ENCODE measurements at regions not wholly inside any gene's neighbourhood (a gene's known extent, or its start where the extent isn't known, plus 50 kb on each side); places are given as distances from the start of the nearest gene placed in this dataset.
A peak's percentile ranks its signal among the peaks of the same experiment; 100 is the strongest.

GRCh38 chr2:21330786-21331391 is 207.1 kb downstream of the TDRD15 start:
- no peak for TF ChIP-seq CTCF (IDR thresholded peaks at IDR 0.05 in 4 of 5, conservative IDR thresholded peaks at IDR 0.05 in 1 of 5)
- TF ChIP-seq POLR2A (IDR thresholded peaks at IDR 0.05), result no peak
- H3K4me1 ChIP-seq, result no peaks in the 10 kb centered on the region
- no peaks in the 10 kb centered on the region for H3K9me3 ChIP-seq
- ATAC-seq (peak in 1 of 2 donors; percentile 55), DNase-seq (no peak)
- no peak overlapping the region for H3K4me3 ChIP-seq
- no peaks in the 10 kb centered on the region for H3K27me3 ChIP-seq
- no peak overlapping the region for H3K27ac ChIP-seq
- in situ Hi-C loops (cut with MboI; ENCODE audit: low sequenced_read_pairs in 4 of 4) (no loop called here), intact Hi-C loops (cut with DNase I; ENCODE audit: low total_unique reads) (no loop called here)
- H3K36me3 ChIP-seq, result no peaks in the 10 kb centered on the region

GRCh38 chr2:21331625-21332370 is 208.0 kb downstream of the TDRD15 start:
- Histone ChIP-seq H3K36me3 (no peaks in the 10 kb centered on the region), H3K9me3 (no peaks in the 10 kb centered on the region), H3K27me3 (no peaks in the 10 kb centered on the region), H3K4me1 (no peaks in the 10 kb centered on the region), H3K4me3 (no peak overlapping the region), H3K27ac (no peak overlapping the region)
- intact Hi-C loops (cut with DNase I; ENCODE audit: low total_unique reads), result no loop called here
- TF ChIP-seq CTCF (IDR thresholded peaks at IDR 0.05 in 4 of 5, conservative IDR thresholded peaks at IDR 0.05 in 1 of 5) (no peak), POLR2A (IDR thresholded peaks at IDR 0.05) (no peak)
- DNase-seq (no peak), ATAC-seq (no peak)
- in situ Hi-C loops (cut with MboI; ENCODE audit: low sequenced_read_pairs in 4 of 4), result no loop called here

- ATAC-seq, result no peak
- in situ Hi-C loops (cut with MboI; ENCODE audit: low sequenced_read_pairs in 4 of 4), result no loop called here
- no peak for DNase-seq
Measured at GRCh38 chr2:21332993-21333625, 209.3 kb downstream of the TDRD15 start.

GRCh38 chr2:21333684-21334083 is 209.9 kb downstream of the TDRD15 start:
- TF ChIP-seq POLR2A (IDR thresholded peaks at IDR 0.05), result no peak
- no peak for TF ChIP-seq CTCF (IDR thresholded peaks at IDR 0.05 in 4 of 5, conservative IDR thresholded peaks at IDR 0.05 in 1 of 5)
- intact Hi-C loops (cut with DNase I; ENCODE audit: low total_unique reads), result no loop called here
- Histone ChIP-seq H3K27me3 (no peaks in the 10 kb centered on the region), H3K4me3 (no peak overlapping the region), H3K36me3 (no peaks in the 10 kb centered on the region), H3K4me1 (no peaks in the 10 kb centered on the region), H3K9me3 (no peaks in the 10 kb centered on the region), H3K27ac (no peak overlapping the region)
- DNase-seq (no peak), ATAC-seq (no peak)
- in situ Hi-C loops (cut with MboI; ENCODE audit: low sequenced_read_pairs in 4 of 4), result no loop called here

More at GRCh38 chr2:21332993-21333625, 209.3 kb downstream of the TDRD15 start:
- Histone ChIP-seq H3K9me3 (no peaks in the 10 kb centered on the region), H3K27ac (no peak overlapping the region), H3K4me3 (no peak overlapping the region), H3K4me1 (no peaks in the 10 kb centered on the region), H3K36me3 (no peaks in the 10 kb centered on the region), H3K27me3 (no peaks in the 10 kb centered on the region)
- TF ChIP-seq POLR2A (IDR thresholded peaks at IDR 0.05) (no peak), CTCF (IDR thresholded peaks at IDR 0.05 in 4 of 5, conservative IDR thresholded peaks at IDR 0.05 in 1 of 5) (no peak)
- intact Hi-C loops (cut with DNase I; ENCODE audit: low total_unique reads), result no loop called here

All from gastrocnemius medialis (tissue), 4 donors.